PC-9 (cell line): ENCODE measurements at regions not wholly inside any gene's neighbourhood (a gene's known extent, or its start where the extent isn't known, plus 50 kb on each side); places are given as distances from the start of the nearest gene placed in this dataset.

Experiments
- BruUV-seq: library from RNA; stranded (reverse); fragments of 400-500 nt; replicated peaks from 2 replicates; lab custom pipeline; 2021; lab: Mats Ljungman, UMichigan
- CTCF ChIA-PET: fragments of 300-600 bp; sonication (Branson Sonifier 250); formaldehyde crosslinking; loops from one replicate; lab custom pipeline; 2022; ENCODE audit warnings: antibody characterized with exemption; lab: Charles Lee
- POLR2A ChIA-PET: fragments of 300-600 bp; sonication (Branson Sonifier 250); formaldehyde crosslinking; loops from one replicate; lab custom pipeline; 2022; ENCODE audit warnings: antibody characterized with exemption; ENCODE audit not compliant: unreplicated experiment; lab: Charles Lee
- DNase-seq, 2 experiments: peaks; one replicate each; pipeline versions ENCODE4 v3.0.0 to v3.0.0-alpha.2; 2015 to 2022; ENCODE audit warnings: mixed read lengths in 1 of 2
- H2AFZ ChIP-seq: fragments of 200-600 bp; sonication (generic); 2 replicates; pipeline ENCODE4 v1.8.1; 2017; ENCODE audit warnings: antibody characterized with exemption
- H3F3A ChIP-seq: fragments of 200-600 bp; sonication (generic); 2 replicates; pipeline ENCODE4 v1.8.1; 2017; ENCODE audit warnings: antibody characterized with exemption, mild to moderate bottlenecking, low read depth; ENCODE audit not compliant: insufficient read depth
- H3K27ac ChIP-seq: fragments of 200-600 bp; sonication (generic); 2 replicates; pipeline ENCODE4 v1.6.1; 2016; ENCODE audit warnings: mixed run types
- H3K27me3 ChIP-seq: fragments of 200-600 bp; sonication (generic); 2 replicates; pipeline ENCODE4 v1.6.1; 2016; ENCODE audit warnings: low read depth, mixed run types; ENCODE audit not compliant: insufficient read depth
- H3K36me3 ChIP-seq: fragments of 200-600 bp; sonication (generic); 2 replicates; pipeline ENCODE4 v1.6.1; 2016; ENCODE audit warnings: low read depth, mixed run types
- H3K4me1 ChIP-seq: fragments of 200-600 bp; sonication (generic); replicated peaks from 2 replicates; pipeline ENCODE4 v1.6.1; 2016; ENCODE audit warnings: mixed run types; ENCODE audit not compliant: insufficient read depth
- H3K4me2 ChIP-seq: fragments of 200-600 bp; sonication (generic); 2 replicates; pipeline ENCODE4 v1.6.1; 2017; ENCODE audit warnings: mixed run types
- H3K4me3 ChIP-seq: fragments of 200-600 bp; sonication (generic); 2 replicates; pipeline ENCODE4 v1.6.1; 2016; ENCODE audit warnings: mixed run types
- H3K79me2 ChIP-seq: fragments of 200-600 bp; sonication (generic); 2 replicates; pipeline ENCODE4 v1.6.1; 2017; ENCODE audit warnings: low read depth, mixed run types
- H3K9me2 ChIP-seq: fragments of 200-600 bp; sonication (generic); 2 replicates; pipeline ENCODE4 v1.8.1; 2017; ENCODE audit warnings: mild to moderate bottlenecking; ENCODE audit not compliant: insufficient read depth
- H3K9me3 ChIP-seq: fragments of 200-600 bp; sonication (generic); 2 replicates; pipeline ENCODE4 v1.8.1; 2016; ENCODE audit warnings: low read depth; ENCODE audit not compliant: insufficient read depth
- H4K20me1 ChIP-seq: fragments of 200-600 bp; sonication (generic); 2 replicates; pipeline ENCODE4 v1.8.1; 2017; ENCODE audit not compliant: insufficient read depth
- CTCF ChIP-seq: fragments of 200-600 bp; sonication (generic); conservative IDR thresholded peaks from 2 replicates; pipeline ENCODE4 v1.6.1; 2017; ENCODE audit warnings: mixed run types, antibody characterized with exemption, mild to moderate bottlenecking, moderate library complexity
- EZH2 ChIP-seq: fragments of 200-600 bp; sonication (generic); IDR thresholded peaks from 2 replicates; pipeline ENCODE4 v1.8.0; 2017; ENCODE audit warnings: antibody characterized with exemption, low read depth
- intact Hi-C: fragments of 100-400 bp; cut with micrococcal nuclease; formaldehyde crosslinking; loops from one replicate; pipeline ENCODE4 v1.10.0; 2022; ENCODE audit not compliant: unreplicated experiment

- Histone ChIP-seq H3K9me3 (no peaks in the 10 kb centered on the region), H3K27ac (no peak overlapping the region), H2AFZ (no peak overlapping the region), H3K79me2 (no peaks in the 10 kb centered on the region), H4K20me1 (no peaks in the 10 kb centered on the region), H3K4me3 (no peak overlapping the region), H3K4me1 (peaks cover 5% of the 10 kb centered on the region; the same call in 1 of the 2 replicates), H3K9me2 (no peaks in the 10 kb centered on the region), H3K27me3 (no peaks in the 10 kb centered on the region), H3K36me3 (no peaks in the 10 kb centered on the region), H3K4me2 (no peak overlapping the region), H3F3A (no peaks in the 10 kb centered on the region)
- POLR2A ChIA-PET: no interaction called here
- intact Hi-C loops: no loop called here
- CTCF ChIA-PET: no interaction called here
- no peak for DNase-seq
- TF ChIP-seq EZH2: no peak
- no peak for TF ChIP-seq CTCF
- no TSS peak for BruUV-seq
Observed at GRCh38 chr3:111325160-111325718, 216.8 kb upstream of the CD96 start.

DNA sequence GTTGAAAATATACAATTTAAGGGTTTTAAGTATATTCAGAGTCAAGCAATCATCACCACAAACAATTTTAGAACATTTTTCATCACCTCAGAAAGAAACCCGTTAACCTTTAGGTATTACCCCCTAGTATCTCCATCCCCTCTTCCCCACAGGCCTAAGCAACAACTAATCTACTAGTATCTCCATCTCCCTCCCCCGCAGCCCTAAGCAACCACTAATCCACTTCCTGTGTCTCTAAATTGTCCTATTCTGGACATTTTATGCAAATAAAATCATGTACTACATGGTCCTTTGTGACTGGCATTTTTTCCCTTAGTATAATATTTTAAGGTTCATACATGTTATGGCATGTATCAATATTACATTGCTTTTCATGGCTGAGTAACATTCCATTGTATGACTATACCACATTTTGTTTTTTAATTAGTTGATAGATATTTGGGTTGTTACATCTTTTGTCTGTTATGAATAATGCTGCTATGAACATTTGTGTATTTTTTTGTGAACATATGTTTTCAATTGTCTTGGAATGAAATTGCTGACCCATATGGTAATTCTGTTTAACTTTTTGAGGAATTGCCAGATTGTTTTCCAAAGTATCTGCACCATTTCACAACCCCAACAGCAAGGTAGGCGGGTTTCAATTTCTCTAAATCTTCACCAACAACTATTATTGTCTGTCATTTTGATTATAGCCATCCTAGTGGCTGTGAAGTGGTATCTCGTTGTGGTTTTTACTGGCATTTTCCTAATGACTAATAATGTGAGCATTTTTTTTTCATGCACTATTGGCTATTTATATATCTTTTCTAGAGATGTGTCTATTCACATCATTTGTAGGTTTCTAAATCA lies 215.6 kb upstream of the CD96 start:
- H3K9me3 ChIP-seq: no peaks in the 10 kb centered on the region
- ChIA-PET CTCF (no interaction called here), POLR2A (no interaction called here)
- H2AFZ ChIP-seq: no peak overlapping the region
- no peak for TF ChIP-seq EZH2
- TF ChIP-seq CTCF: no peak
- H3K4me3 ChIP-seq: no peak overlapping the region
- no peaks in the 10 kb centered on the region for H3K9me2 ChIP-seq
- H3K36me3 ChIP-seq: no peaks in the 10 kb centered on the region
- BruUV-seq: no TSS peak
- intact Hi-C loops: no loop called here
- no peaks in the 10 kb centered on the region for H3K27me3 ChIP-seq
- no peak for DNase-seq
- no peak overlapping the region for H3K27ac ChIP-seq
- no peaks in the 10 kb centered on the region for H4K20me1 ChIP-seq
- no peaks in the 10 kb centered on the region for H3K79me2 ChIP-seq
- no peak overlapping the region for H3K4me2 ChIP-seq
- H3F3A ChIP-seq: no peaks in the 10 kb centered on the region
- peaks cover 5% of the 10 kb centered on the region; the same call in 1 of the 2 replicates for H3K4me1 ChIP-seq

DNA sequence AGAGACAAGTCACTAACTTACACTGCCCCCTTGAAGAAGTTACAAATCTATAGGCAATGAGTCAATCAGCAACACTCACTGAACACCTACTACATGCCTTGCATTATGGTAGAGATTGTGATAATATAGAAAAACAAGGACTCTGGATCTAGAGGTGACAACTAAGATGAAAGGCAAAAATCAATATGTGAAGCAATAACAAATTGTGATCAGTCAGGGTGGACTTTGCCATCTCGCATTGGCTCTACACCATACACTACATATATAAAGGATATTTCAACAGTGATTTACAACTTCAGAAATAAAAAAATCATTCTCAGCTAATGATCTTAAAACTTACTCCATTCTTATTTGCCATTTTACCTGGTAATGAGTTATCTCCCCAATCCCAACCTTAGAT lies 210.7 kb upstream of the CD96 start:
- H3K36me3 ChIP-seq: no peaks in the 10 kb centered on the region
- POLR2A ChIA-PET: no interaction called here
- intact Hi-C loops: loop anchor here (10.0 kb wide), 1 partner anchor 1597 kb away; no protein-coding TSS in a partner anchor
- no peak overlapping the region for H2AFZ ChIP-seq
- H3K27ac ChIP-seq: no peak overlapping the region
- H3K9me3 ChIP-seq: no peaks in the 10 kb centered on the region
- no peaks in the 10 kb centered on the region for H4K20me1 ChIP-seq
- H3K27me3 ChIP-seq: no peaks in the 10 kb centered on the region
- H3K4me3 ChIP-seq: no peak overlapping the region
- H3K79me2 ChIP-seq: no peaks in the 10 kb centered on the region
- BruUV-seq: no TSS peak
- H3K4me2 ChIP-seq: no peak overlapping the region
- H3F3A ChIP-seq: no peaks in the 10 kb centered on the region
- TF ChIP-seq EZH2: no peak
- TF ChIP-seq CTCF: no peak
- no peaks in the 10 kb centered on the region for H3K4me1 ChIP-seq
- DNase-seq: no peak
- CTCF ChIA-PET: no interaction called here
- H3K9me2 ChIP-seq: no peaks in the 10 kb centered on the region
